Stimulated activated CD4-positive, alpha-beta T cell treated with anti-CD3 and anti-CD28 coated beads, Interleukin-4, amount 100 ng/mL, for 24 hours (primary cell): ENCODE measurements at regions not wholly inside any gene's neighbourhood (a gene's known extent, or its start where the extent isn't known, plus 50 kb on each side); places are given as distances from the start of the nearest gene placed in this dataset.

Experiments used
- DNase-seq: peaks from one replicate; pipeline ENCODE4 v3.0.0-alpha.2; 2020

GRCh38 chr11:134792044-134792443 lies 380.0 kb upstream of the B3GAT1 start:
- DNase-seq, result no peak

GRCh38 chr11:134791102-134791501 lies 379.1 kb upstream of the B3GAT1 start:
- no peak for DNase-seq

- no peak for DNase-seq
Observed at GRCh38 chr11:134789104-134789503, 377.1 kb upstream of the B3GAT1 start.

- DNase-seq, result no peak
Observed at GRCh38 chr11:134786636-134787035, 374.6 kb upstream of the B3GAT1 start.

- no peak for DNase-seq
Observed at GRCh38 chr11:134785660-134786284, 373.7 kb upstream of the B3GAT1 start.

GRCh38 chr11:134785059-134785458 lies 373.0 kb upstream of the B3GAT1 start:
- DNase-seq, result no peak

GRCh38 chr11:134784568-134784967 lies 372.5 kb upstream of the B3GAT1 start:
- no peak for DNase-seq

GRCh38 chr11:134784046-134784445 lies 372.0 kb upstream of the B3GAT1 start:
- DNase-seq, result no peak

GRCh38 chr11:134783234-134783633 lies 371.2 kb upstream of the B3GAT1 start:
- DNase-seq, result no peak

- DNase-seq, result no peak
Observed at GRCh38 chr11:134781380-134781866, 369.4 kb upstream of the B3GAT1 start.

- no peak for DNase-seq
Observed at GRCh38 chr11:134780486-134781147, 368.6 kb upstream of the B3GAT1 start.

GRCh38 chr11:134779179-134779578 lies 367.1 kb upstream of the B3GAT1 start:
- no peak for DNase-seq

- no peak for DNase-seq
Observed at GRCh38 chr11:134768463-134768862, 356.4 kb upstream of the B3GAT1 start.

GRCh38 chr11:134765565-134765964 lies 353.5 kb upstream of the B3GAT1 start:
- DNase-seq, result no peak

GRCh38 chr11:134764966-134765365 lies 352.9 kb upstream of the B3GAT1 start:
- DNase-seq, result no peak

GRCh38 chr11:134764367-134764766 lies 352.3 kb upstream of the B3GAT1 start:
- DNase-seq, result no peak

GRCh38 chr11:134763030-134763388 lies 351.0 kb upstream of the B3GAT1 start:
- no peak for DNase-seq

GRCh38 chr11:134762248-134763029 lies 350.4 kb upstream of the B3GAT1 start:
- no peak for DNase-seq

- DNase-seq, result no peak
Observed at GRCh38 chr11:134761926-134762247, 349.8 kb upstream of the B3GAT1 start.

- no peak for DNase-seq
Observed at GRCh38 chr11:134761386-134761785, 349.3 kb upstream of the B3GAT1 start.

- DNase-seq, result no peak
Observed at GRCh38 chr11:134760957-134761356, 348.9 kb upstream of the B3GAT1 start.

- no peak for DNase-seq
Observed at GRCh38 chr11:134760299-134760698, 348.3 kb upstream of the B3GAT1 start.

- no peak for DNase-seq
Observed at GRCh38 chr11:134759855-134760254, 347.8 kb upstream of the B3GAT1 start.

GRCh38 chr11:134759274-134759673 lies 347.2 kb upstream of the B3GAT1 start:
- no peak for DNase-seq
